ENCODE measurements at regions not wholly inside any gene's neighbourhood (a gene's known extent, or its start where the extent isn't known, plus 50 kb on each side); places are given as distances from the start of the nearest gene placed in this dataset.
"Not testable (repeated sequence)": the region's sequence is repeated elsewhere in the genome, so short reads cannot be mapped to it uniquely, and the experiment has no call there.

- no peak for DNase-seq (ENCODE audit: low spot score)
These were observed 50.6 kb upstream of the RNF182 start for GRCh38 chr6:13874191-13874549.

GRCh38 chr6:13873288-13874190, 51.2 kb upstream of the RNF182 start:
- DNase-seq (ENCODE audit: low spot score), result peak; percentile 74

GRCh38 chr6:13872681-13873080, 52.1 kb upstream of the RNF182 start:
- no peak for DNase-seq (ENCODE audit: low spot score)

- not testable (repeated sequence) for DNase-seq (ENCODE audit: low spot score)
These were observed 52.7 kb upstream of the RNF182 start for GRCh38 chr6:13872006-13872405.

GRCh38 chr6:13870214-13870830, 54.4 kb upstream of the RNF182 start:
- DNase-seq (ENCODE audit: low spot score), result no peak

- no peak for DNase-seq (ENCODE audit: low spot score)
These were observed 53.9 kb upstream of the MCUR1 start for GRCh38 chr6:13868236-13868635.

- no peak for DNase-seq (ENCODE audit: low spot score)
These were observed 51.9 kb upstream of the MCUR1 start for GRCh38 chr6:13866301-13866700.

- no peak for DNase-seq (ENCODE audit: low spot score)
These were observed 50.8 kb upstream of the MCUR1 start for GRCh38 chr6:13865141-13865540.

GRCh38 chr6:13864669-13865068, 50.3 kb upstream of the MCUR1 start:
- not testable (repeated sequence) for DNase-seq (ENCODE audit: low spot score)
